ENCODE measurements at regions not wholly inside any gene's neighbourhood (a gene's known extent, or its start where the extent isn't known, plus 50 kb on each side); places are given as distances from the start of the nearest gene placed in this dataset.
A peak's percentile ranks its signal among the peaks of the same experiment; 100 is the strongest.

DNA sequence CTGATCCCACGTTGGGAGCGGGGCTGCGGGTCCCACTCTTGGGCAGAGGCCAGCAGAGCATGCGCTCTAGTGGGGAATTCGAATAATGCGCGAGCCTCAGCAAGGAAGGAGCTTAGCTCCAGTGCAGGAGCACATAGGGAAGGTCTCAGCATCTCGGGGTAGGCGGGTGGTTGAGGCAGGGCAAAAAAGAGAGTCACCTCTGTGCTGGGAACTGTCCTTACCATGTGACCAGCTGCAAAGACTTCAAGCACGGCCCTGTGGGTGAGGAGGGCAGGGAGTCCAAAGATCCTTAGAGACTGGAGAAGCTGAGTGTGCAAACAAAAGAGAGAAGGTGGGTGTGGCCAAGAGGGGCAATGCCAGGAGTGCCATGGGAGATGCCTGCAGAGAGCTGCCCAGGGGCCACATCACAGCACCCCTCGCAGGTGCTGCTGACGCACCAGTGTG lies 79.2 kb upstream of the CD93 start:
- no peaks in the 10 kb centered on the region for H3K36me3 ChIP-seq
- no peak overlapping the region for H3K4me3 ChIP-seq
- no peaks in the 10 kb centered on the region for H3K27me3 ChIP-seq
- H3K27ac ChIP-seq = no peak overlapping the region
- no peak for DNase-seq
- peaks cover 29% of the 10 kb centered on the region for H3K4me1 ChIP-seq
- intact Hi-C loops (cut with DNase I) = no loop called here
- TF ChIP-seq, protein P1, sequence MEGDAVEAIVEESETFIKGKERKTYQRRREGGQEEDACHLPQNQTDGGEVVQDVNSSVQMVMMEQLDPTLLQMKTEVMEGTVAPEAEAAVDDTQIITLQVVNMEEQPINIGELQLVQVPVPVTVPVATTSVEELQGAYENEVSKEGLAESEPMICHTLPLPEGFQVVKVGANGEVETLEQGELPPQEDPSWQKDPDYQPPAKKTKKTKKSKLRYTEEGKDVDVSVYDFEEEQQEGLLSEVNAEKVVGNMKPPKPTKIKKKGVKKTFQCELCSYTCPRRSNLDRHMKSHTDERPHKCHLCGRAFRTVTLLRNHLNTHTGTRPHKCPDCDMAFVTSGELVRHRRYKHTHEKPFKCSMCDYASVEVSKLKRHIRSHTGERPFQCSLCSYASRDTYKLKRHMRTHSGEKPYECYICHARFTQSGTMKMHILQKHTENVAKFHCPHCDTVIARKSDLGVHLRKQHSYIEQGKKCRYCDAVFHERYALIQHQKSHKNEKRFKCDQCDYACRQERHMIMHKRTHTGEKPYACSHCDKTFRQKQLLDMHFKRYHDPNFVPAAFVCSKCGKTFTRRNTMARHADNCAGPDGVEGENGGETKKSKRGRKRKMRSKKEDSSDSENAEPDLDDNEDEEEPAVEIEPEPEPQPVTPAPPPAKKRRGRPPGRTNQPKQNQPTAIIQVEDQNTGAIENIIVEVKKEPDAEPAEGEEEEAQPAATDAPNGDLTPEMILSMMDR (IDR thresholded peaks at IDR 0.05) = no peak
- H3K9me3 ChIP-seq = no peaks in the 10 kb centered on the region
- no peak for ATAC-seq

DNA sequence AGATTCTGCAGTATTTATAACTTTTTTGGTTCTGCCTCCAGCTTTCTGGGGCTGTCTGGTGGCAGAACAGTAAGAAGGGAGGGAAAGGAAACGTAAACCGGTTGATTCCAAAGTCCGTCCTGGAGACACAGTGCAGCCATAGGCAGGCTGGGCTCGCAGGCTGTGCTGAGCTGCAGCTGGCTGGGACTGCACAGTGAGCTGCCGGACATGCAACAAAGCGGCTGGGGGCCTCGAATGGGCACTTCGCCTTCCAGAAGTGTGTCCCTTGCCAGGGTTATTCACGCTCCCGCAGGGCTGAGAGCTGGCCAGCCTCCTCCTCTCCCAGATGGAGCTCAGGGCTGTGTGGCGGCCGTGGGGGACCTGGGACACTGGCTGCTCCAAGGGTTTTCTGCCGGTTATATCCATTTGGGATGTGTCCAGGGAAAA lies 78.1 kb upstream of the CD93 start:
- no peak overlapping the region for H3K4me3 ChIP-seq
- H3K36me3 ChIP-seq = no peaks in the 10 kb centered on the region
- TF ChIP-seq, protein P1 (IDR thresholded peaks at IDR 0.05) = no peak
- H3K4me1 ChIP-seq = peaks cover 40% of the 10 kb centered on the region
- no peaks in the 10 kb centered on the region for H3K9me3 ChIP-seq
- ATAC-seq (no peak), DNase-seq (no peak)
- H3K27ac ChIP-seq = no peak overlapping the region
- no peaks in the 10 kb centered on the region for H3K27me3 ChIP-seq
- intact Hi-C loops (cut with DNase I) = no loop called here

DNA sequence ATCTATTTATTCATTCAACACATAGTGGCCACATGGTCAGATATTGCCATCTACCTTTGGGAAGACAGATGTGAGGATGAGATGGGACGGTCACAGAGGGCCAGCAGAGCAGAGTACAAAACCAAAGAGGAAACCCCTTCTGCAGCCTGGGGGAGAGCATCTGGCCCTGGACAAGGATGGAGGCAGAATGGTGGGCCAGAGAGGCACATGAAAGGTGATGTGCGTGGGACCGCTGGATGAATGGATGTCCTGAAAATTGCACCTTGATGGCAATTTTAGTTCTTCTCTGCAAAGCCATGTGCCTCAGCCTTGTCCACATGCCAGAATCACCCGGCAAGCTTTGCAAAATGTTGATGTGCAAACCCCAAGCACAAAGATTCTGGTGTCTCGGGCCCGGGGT lies 77.4 kb upstream of the CD93 start:
- H3K4me3 ChIP-seq = no peak overlapping the region
- H3K9me3 ChIP-seq = no peaks in the 10 kb centered on the region
- H3K36me3 ChIP-seq = no peaks in the 10 kb centered on the region
- intact Hi-C loops (cut with DNase I) = no loop called here
- H3K4me1 ChIP-seq = peaks cover 46% of the 10 kb centered on the region
- H3K27ac ChIP-seq = no peak overlapping the region
- TF ChIP-seq, protein P1 (IDR thresholded peaks at IDR 0.05) = no peak
- H3K27me3 ChIP-seq = no peaks in the 10 kb centered on the region
- no peak for ATAC-seq
- DNase-seq = no peak

DNA sequence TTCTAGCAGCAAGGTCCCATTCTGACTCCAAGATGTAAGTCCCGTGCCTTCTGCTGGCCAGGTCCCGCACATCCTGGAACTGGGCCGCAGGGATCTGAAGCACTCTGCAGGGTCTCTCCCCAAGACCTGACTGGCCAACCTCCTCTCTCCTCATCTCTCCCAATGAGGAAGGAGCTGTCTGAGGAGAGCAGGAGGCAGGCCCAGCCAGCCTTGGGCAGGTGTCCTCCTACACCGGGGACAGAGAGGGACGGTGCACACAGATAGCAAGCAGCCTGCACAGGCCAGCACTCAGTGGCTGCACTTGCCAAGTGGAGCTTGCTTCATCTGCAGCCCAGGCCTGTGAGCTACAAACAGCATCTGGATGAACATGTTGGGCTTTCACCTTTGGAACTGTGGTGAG lies 76.8 kb upstream of the CD93 start:
- peak overlapping the region; percentile 66 for H3K27ac ChIP-seq

DNA sequence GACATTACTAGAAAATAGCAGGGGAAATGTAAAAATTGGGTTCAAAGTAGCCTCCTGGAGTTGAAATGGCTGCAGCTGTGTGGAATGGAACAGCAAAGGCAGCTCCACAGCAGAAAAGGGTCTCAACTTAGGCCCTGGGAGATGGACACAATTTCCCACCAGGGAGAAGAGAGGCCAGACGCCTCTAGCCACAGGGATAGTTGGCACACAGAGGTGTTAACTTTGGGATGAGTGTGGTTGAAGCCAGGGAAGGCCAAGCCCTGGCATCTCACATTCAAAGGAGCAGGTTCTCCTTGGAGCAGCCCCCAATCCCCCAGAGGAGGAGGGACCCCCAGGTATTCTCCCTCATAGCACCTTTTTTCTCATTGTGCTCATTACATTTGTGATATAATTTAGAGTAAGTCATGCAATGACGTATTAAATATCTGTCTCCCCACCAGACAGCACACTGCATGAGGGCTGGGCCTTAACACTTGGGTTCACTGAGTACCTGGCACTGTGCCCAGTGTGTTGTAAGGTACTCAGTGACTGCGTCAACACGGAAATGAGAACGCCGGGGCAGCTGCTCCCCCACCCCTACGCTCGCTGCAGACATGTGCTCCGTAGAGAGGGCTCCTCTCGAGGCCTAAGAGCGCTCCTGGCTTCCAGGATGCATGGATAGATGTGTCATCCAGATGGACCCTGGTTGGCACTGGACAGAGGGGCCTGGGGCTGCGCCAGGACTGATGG lies 76.0 kb upstream of the CD93 start:
- H3K36me3 ChIP-seq = no peaks in the 10 kb centered on the region
- intact Hi-C loops (cut with DNase I) = no loop called here
- TF ChIP-seq, protein P1 (IDR thresholded peaks at IDR 0.05) = no peak
- DNase-seq = peak; percentile 89
- ATAC-seq = peak; percentile 87
- H3K27me3 ChIP-seq = no peaks in the 10 kb centered on the region
- peaks cover 50% of the 10 kb centered on the region for H3K4me1 ChIP-seq
- no peaks in the 10 kb centered on the region for H3K9me3 ChIP-seq
- peak overlapping the region; percentile 66 for H3K27ac ChIP-seq
- H3K4me3 ChIP-seq = no peak overlapping the region

More for the DNA sequence above, 76.8 kb upstream of the CD93 start:
- Histone ChIP-seq H3K36me3 (no peaks in the 10 kb centered on the region), H3K4me1 (peaks cover 50% of the 10 kb centered on the region), H3K27me3 (no peaks in the 10 kb centered on the region), H3K9me3 (no peaks in the 10 kb centered on the region), H3K4me3 (no peak overlapping the region)
- no peak for ATAC-seq
- TF ChIP-seq, protein P1 (IDR thresholded peaks at IDR 0.05) = no peak
- intact Hi-C loops (cut with DNase I) = no loop called here
- no peak for DNase-seq
